ENCODE measurements at regions not wholly inside any gene's neighbourhood (a gene's known extent, or its start where the extent isn't known, plus 50 kb on each side); places are given as distances from the start of the nearest gene placed in this dataset.

- Histone ChIP-seq H3K27me3 (no peaks in the 10 kb centered on the region), H3K4me3 (no peak overlapping the region), H3K36me3 (no peaks in the 10 kb centered on the region), H3K4me1 (no peaks in the 10 kb centered on the region), H3K9me3 (no peaks in the 10 kb centered on the region), H3K27ac (no peak overlapping the region)
- TF ChIP-seq CTCF (IDR thresholded peaks at IDR 0.05), result no peak
- no peak for DNase-seq
- intact Hi-C loops (cut with DNase I; ENCODE audit: low total_unique reads), result no loop called here
Observed at GRCh38 chr2:12110074-12110473, 363.6 kb downstream of the LPIN1 start.

- H3K27me3 ChIP-seq, result no peaks in the 10 kb centered on the region
- H3K27ac ChIP-seq, result no peak overlapping the region
- DNase-seq, result no peak
- no peaks in the 10 kb centered on the region for H3K4me1 ChIP-seq
- TF ChIP-seq CTCF (IDR thresholded peaks at IDR 0.05), result no peak
- intact Hi-C loops (cut with DNase I; ENCODE audit: low total_unique reads), result no loop called here
- no peaks in the 10 kb centered on the region for H3K36me3 ChIP-seq
- no peak overlapping the region for H3K4me3 ChIP-seq
- H3K9me3 ChIP-seq, result no peaks in the 10 kb centered on the region
Observed at GRCh38 chr2:12110481-12110880, 364.0 kb downstream of the LPIN1 start.

GRCh38 chr2:12113412-12113811 is 367.0 kb downstream of the LPIN1 start:
- intact Hi-C loops (cut with DNase I; ENCODE audit: low total_unique reads), result no loop called here
- Histone ChIP-seq H3K27me3 (no peaks in the 10 kb centered on the region), H3K4me1 (no peaks in the 10 kb centered on the region), H3K36me3 (no peaks in the 10 kb centered on the region), H3K27ac (no peak overlapping the region), H3K4me3 (no peak overlapping the region), H3K9me3 (no peaks in the 10 kb centered on the region)
- no peak for TF ChIP-seq CTCF (IDR thresholded peaks at IDR 0.05)
- no peak for DNase-seq

GRCh38 chr2:12114816-12115215 is 368.4 kb downstream of the LPIN1 start:
- Histone ChIP-seq H3K4me3 (no peak overlapping the region), H3K27ac (no peak overlapping the region), H3K9me3 (no peaks in the 10 kb centered on the region), H3K4me1 (peaks cover 0 to under 1% (median 0%) of the 10 kb centered on the region in 4 donors), H3K36me3 (no peaks in the 10 kb centered on the region), H3K27me3 (no peaks in the 10 kb centered on the region)
- TF ChIP-seq CTCF (IDR thresholded peaks at IDR 0.05), result no peak
- intact Hi-C loops (cut with DNase I; ENCODE audit: low total_unique reads), result no loop called here
- DNase-seq, result no peak

GRCh38 chr2:12116228-12116750 is 369.9 kb downstream of the LPIN1 start:
- intact Hi-C loops (cut with DNase I; ENCODE audit: low total_unique reads), result no loop called here
- H3K27ac ChIP-seq, result no peak overlapping the region
- no peak overlapping the region for H3K4me3 ChIP-seq
- no peak for TF ChIP-seq CTCF (IDR thresholded peaks at IDR 0.05)
- DNase-seq, result no peak
- H3K36me3 ChIP-seq, result no peaks in the 10 kb centered on the region
- peaks cover 0 to 10% (median 4%) of the 10 kb centered on the region in 4 donors for H3K4me1 ChIP-seq
- H3K27me3 ChIP-seq, result no peaks in the 10 kb centered on the region
- no peaks in the 10 kb centered on the region for H3K9me3 ChIP-seq

- Histone ChIP-seq H3K4me1 (peaks cover 0 to 10% (median 4%) of the 10 kb centered on the region in 4 donors), H3K36me3 (no peaks in the 10 kb centered on the region), H3K27me3 (no peaks in the 10 kb centered on the region), H3K9me3 (no peaks in the 10 kb centered on the region), H3K4me3 (no peak overlapping the region), H3K27ac (no peak overlapping the region)
- intact Hi-C loops (cut with DNase I; ENCODE audit: low total_unique reads), result no loop called here
- TF ChIP-seq CTCF (IDR thresholded peaks at IDR 0.05), result no peak
- no peak for DNase-seq
Observed at GRCh38 chr2:12119841-12120240, 373.4 kb downstream of the LPIN1 start.

All from tibial artery (tissue), 4 donors.